GM19240 (cell line): ENCODE measurements at regions not wholly inside any gene's neighbourhood (a gene's known extent, or its start where the extent isn't known, plus 50 kb on each side); places are given as distances from the start of the nearest gene placed in this dataset.
"Not testable (repeated sequence)": the region's sequence is repeated elsewhere in the genome, so short reads cannot be mapped to it uniquely, and the experiment has no call there.

Source experiments
- DNase-seq: peaks from one replicate; pipeline ENCODE4 v3.0.0; 2011; ENCODE audit warnings: low spot score; ENCODE audit not compliant: insufficient read length

- no peak for DNase-seq
Measured at GRCh38 chr14:101634850-101635748, 73.8 kb downstream of the DIO3 start.

DNA sequence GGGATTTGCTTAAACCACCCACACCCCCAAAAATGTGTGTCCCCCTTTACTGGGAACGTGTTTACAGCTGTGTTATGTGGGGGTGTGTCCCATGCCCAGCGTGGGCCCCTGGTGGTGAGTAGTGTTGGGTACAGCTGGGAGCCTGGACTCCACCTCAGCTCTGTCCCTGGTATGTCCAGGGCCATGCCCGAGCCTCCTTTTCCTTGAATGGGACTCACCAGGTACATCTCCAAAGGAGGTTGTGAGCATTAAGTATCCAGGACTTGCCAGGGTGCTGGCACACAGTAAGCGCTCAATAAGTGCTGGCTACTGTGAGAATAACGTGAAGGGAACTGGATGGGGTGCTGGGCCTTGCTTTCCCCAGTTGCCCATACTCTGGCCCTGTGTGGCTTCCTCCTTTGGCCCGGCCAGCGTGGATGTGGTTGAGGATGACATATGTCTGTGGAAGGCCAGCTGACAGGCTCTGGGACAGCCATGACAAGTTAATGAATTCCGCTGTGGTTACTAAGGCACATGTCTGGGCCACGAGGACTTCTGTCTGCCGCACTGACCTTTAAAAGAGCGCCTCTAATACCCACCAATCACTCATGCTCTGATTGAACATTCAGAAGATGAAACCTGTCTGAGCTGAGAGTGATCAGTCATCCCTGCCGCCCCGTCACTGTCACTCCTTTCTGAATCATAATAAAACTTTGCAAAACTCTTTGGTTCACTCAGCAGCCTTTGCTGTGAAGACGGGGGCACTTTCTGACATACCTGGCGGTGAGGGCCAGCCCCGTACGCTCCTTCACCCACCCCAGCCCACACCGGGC, 74.7 kb downstream of the DIO3 start:
- no peak for DNase-seq

DNA sequence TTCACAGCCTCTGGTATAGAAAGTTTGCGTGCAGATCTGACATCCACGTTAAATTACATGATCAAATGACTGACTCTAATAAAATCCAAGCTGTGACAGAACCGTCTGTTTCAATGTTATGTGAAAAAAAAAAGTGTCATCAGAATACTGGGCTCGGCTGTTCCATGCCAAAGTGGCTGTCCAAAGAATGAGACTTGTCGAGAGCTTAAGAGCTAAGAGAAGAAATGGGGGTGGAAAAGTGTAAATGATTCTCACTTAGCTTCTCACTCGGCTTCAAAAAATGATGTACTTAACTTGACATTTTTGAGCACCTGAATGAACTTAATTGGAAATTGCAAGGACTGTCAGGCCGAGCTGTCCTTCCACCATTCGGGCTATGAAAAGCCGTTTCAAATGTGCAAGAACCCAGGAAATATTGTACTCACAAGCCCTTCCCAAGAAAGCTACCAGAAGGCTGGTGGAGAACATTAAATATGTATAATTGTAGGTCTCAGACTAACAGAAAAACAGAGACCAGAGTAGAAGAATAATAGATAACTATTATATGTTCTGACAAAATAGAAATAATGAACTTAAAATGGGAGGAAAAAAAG, 78.0 kb downstream of the DIO3 start:
- DNase-seq: no peak

DNA sequence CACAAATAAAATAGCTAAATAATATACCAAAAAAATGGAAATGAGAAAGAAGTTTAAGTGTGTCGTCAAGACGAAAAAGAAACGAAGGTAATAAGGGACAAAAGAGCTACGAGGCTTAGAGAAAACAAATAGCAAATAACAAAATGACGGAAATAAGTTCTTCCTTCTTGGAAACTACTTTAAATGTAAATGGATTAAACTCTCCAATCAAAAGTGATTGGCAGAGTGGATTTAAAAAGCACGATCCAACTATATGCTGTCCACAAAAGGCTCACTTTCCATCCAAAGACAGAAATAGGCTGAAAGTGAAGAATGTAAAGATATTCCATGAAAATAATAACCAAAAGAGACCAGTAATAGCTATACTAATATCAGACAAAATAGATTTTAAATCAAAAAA, 82.4 kb downstream of the DIO3 start:
- DNase-seq: no peak

DNA sequence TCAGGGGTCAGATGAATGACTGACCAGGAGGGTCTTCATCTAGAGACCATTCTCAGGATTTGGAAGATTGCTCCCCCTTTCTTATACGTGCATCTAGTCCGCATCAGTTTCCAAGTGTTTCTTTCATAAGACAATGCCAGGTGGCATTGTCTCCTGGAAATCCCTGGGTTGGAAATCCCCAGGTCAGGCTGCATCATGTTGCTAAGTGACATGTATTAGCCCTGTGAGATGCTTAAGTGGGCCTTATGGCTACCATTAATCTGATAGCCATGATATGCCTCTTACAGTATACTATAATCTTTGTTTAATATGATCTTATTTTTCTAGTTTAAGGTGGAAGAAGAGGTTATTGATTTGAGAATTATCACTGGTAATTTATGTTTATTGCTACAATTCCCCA, 92.8 kb downstream of the DIO3 start:
- no peak for DNase-seq

- no peak for DNase-seq
Measured at GRCh38 chr14:101657372-101657771, 96.1 kb downstream of the DIO3 start.

DNA sequence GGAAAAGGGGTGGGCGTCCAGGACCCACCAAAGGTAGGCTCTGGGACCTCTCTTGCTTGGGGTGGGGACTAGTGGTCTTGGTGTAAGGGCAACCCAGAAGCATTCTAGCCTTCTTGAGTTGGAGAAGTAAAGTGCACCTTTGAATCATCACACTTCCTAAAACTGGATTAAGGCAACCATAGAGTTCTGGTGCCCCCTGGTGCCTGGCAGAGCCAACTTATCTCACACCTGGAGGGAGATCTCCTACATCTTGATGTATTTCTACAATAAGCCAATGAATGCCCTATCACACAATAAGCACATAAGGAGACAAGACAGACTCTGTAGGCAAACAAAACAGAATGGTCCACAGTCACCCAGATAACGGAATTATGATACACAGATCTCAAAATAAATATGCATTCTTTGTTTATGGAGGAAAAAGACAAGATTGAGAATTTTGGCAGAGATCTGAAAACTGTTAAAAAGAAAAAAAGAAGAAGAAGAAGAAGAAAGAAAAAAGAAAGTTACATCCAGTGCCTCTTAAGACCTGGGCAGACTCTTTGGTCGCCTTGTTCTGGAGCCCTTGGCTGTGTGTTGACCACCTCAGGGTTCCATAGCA, 95.9 kb upstream of the PPP2R5C start:
- no peak for DNase-seq

- no peak for DNase-seq
Measured at GRCh38 chr14:101666264-101666663, 95.2 kb upstream of the PPP2R5C start.

DNA sequence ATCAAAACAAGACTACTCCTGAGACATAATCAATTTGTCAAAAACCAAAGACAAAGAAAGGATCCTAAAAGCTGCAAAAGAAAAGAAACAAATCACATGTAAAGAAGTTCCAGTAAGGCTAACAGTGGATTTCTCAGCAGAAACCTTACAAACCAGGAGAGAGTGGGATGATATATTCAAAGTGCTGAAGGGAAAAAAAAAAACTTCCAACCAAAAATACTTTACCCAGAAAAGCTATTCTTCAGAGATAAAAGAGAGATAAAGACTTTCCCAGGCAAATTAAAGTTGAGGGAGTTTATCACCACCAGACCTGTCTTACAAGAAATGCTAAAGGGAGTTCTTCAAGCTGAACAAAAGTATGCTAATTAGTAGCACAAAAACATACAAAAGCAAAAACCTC, 91.9 kb upstream of the PPP2R5C start:
- no peak for DNase-seq

GRCh38 chr14:101673873-101674272, 87.6 kb upstream of the PPP2R5C start:
- no peak for DNase-seq

DNA sequence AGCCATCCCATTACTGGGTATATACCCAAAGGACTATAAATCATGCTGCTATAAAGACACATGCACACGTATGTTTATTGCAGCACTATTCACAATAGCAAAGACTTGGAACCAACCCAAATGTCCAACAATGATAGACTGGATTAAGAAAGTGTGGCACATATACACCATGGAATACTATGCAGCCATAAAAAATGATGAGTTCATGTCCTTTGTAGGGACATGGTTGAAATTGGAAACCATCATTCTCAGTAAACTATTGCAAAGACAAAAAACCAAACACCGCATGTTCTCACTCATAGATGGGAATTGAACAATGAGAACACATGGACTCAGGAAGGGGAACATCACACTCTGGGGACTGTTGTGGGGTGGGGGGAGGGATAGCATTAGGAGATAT, 85.7 kb upstream of the PPP2R5C start:
- not testable (repeated sequence) for DNase-seq

DNA sequence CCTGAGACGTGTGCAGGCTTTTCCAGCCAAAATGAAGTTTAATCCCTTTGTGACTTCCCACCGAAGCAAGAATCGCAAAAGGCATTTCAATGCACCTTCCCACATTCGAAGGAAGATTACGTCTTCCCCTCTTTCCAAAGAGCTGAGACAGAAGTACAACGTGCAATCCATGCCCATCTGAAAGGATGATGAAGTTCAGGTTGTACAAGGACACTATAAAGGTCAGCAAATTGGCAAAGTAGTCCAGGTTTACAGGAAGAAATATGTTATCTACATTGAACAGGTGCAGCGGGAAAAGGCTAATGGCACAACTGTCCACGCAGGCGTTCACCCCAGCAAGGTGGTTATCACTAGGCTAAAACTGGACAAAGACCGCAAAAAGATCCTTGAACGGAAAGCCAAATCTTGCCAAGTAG, 83.6 kb upstream of the PPP2R5C start:
- not testable (repeated sequence) for DNase-seq

- no peak for DNase-seq
Measured at GRCh38 chr14:101681795-101682194, 79.7 kb upstream of the PPP2R5C start.

DNA sequence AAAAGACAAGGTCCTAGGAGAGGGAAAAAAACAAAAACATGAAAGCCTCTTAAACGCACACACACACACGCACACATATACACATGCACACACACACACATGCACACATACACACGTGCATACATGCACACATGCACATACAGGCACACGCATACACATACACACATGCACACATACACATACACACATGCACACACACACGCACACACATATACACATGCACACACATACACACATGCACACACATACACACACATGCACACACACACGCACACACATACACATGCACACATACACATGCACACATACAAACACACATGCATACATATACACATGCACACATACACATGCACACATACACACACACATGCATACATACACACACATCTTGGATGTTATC, 78.1 kb upstream of the PPP2R5C start:
- DNase-seq: no peak

DNA sequence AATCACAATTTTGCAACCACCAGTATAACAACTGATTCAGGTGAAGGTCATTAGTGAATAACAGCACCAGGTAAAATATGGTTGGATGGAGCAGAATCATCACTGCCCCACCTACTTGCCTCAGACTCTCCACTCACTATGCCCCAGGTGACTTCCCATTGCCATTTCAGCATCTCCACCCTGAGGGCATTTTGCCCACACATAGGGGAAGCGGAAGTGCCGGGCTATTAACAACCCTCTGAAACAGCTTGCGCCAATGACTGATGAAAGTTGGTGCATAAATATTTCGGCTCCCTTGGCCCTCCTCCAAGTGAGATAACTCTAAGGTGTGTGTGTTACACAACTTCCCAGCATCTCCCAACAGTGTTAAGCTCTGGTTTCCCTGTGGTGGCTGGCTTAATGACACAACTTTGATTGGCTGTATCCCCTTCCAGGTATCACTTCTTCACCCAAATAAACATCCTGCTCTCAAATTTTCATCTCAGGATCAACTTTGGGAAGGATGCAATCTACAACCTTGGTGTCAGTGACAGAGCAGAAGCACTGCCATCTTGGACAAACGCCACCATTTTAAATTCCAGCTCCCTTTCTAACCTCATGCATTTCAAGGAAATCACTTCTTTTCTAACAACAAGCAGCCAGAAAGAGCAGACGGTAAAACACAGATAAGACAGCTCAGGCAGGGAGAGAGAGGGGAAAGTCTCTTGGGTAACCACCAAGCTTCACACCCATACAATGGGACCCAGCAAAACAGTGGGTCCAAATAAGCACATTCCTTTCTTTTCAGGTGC, 73.6 kb upstream of the PPP2R5C start:
- no peak for DNase-seq

- DNase-seq: no peak
Measured at GRCh38 chr14:101689039-101689501, 72.4 kb upstream of the PPP2R5C start.

DNA sequence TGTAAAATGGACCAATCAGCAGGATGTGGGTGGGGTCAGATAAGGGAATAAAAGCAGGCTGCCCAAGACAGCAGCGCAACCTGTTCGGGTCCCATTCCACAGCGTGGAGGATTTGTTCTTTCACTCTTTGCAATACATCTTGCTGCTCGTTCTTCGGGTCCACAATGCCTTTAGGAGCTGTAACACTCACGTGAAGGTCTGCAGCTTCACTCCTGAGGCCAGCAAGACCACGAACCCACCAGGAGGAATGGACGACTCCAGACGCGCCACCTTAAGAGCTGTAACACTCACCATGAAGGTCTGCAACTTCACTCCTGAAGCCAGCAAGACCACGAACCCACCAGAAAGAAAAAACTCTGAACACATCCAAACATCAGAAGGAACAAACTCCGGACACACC, 71.5 kb upstream of the PPP2R5C start:
- not testable (repeated sequence) for DNase-seq

DNA sequence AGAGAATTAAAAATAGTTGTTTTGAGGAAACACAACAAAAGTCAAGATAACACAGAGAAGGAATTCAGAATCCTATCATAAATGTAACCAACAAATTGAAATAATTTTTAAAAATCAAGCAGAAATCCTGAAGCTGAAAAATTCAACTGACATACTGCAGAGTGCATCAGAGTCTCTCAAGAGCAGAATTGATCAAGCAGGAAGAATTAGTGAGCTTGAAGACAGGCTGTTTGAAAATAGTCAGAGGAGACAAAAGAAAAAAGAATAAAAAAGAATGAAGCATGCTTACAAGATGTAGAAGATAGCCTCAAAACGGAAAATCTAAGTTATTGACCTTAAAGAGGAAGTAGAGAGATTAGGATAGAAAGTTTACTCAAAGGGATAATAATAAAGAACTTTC, 65.8 kb upstream of the PPP2R5C start:
- DNase-seq: no peak

DNA sequence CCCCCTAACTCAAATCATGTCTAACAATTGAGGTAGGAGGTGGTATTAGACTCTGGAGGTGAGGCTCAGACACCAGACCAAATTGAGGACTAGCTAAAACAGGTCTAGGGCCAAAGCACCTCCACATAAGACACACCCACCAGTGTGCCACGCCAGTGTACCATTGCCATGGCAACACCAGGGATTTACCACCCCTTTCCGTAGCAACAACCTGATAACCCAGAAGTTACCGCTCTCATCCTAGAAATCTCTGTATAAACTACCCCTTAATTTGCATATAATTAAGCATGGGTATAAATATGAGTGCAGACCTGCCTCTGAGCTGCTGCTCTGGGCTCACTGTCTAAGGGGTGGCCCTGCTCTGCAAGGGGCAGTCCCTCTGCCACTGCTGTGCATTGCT, 57.4 kb upstream of the PPP2R5C start:
- DNase-seq: no peak

GRCh38 chr14:101705733-101706508, 55.6 kb upstream of the PPP2R5C start:
- no peak for DNase-seq
